ENCODE measurements at regions not wholly inside any gene's neighbourhood (a gene's known extent, or its start where the extent isn't known, plus 50 kb on each side); places are given as distances from the start of the nearest gene placed in this dataset.

- no peak for DNase-seq
These were observed 137.9 kb downstream of the CTTN start for GRCh38 chr11:70536051-70536877.

GRCh38 chr11:70537576-70538571 is 139.5 kb downstream of the CTTN start:
- DNase-seq, result no peak

- no peak for DNase-seq
These were observed 140.5 kb downstream of the CTTN start for GRCh38 chr11:70538641-70539359.

- DNase-seq, result no peak
These were observed 141.2 kb downstream of the CTTN start for GRCh38 chr11:70539360-70540095.

GRCh38 chr11:70540196-70540595 is 141.9 kb downstream of the CTTN start:
- DNase-seq, result no peak

GRCh38 chr11:70541176-70541575 is 142.8 kb downstream of the CTTN start:
- no peak for DNase-seq

GRCh38 chr11:70541699-70542098 is 143.4 kb downstream of the CTTN start:
- no peak for DNase-seq

- DNase-seq, result no peak
These were observed 144.1 kb downstream of the CTTN start for GRCh38 chr11:70542406-70542805.

GRCh38 chr11:70542811-70543210 is 144.5 kb downstream of the CTTN start:
- DNase-seq, result no peak

- no peak for DNase-seq
These were observed 145.3 kb downstream of the CTTN start for GRCh38 chr11:70543611-70544010.

- DNase-seq, result no peak
These were observed 145.9 kb downstream of the CTTN start for GRCh38 chr11:70544067-70544773.

GRCh38 chr11:70544774-70545609 is 146.7 kb downstream of the CTTN start:
- no peak for DNase-seq

GRCh38 chr11:70545610-70545912 is 147.2 kb downstream of the CTTN start:
- no peak for DNase-seq

GRCh38 chr11:70546191-70546940 is 148.0 kb downstream of the CTTN start:
- no peak for DNase-seq

- no peak for DNase-seq
These were observed 149.1 kb downstream of the CTTN start for GRCh38 chr11:70547386-70547785.

- no peak for DNase-seq
These were observed 149.7 kb downstream of the CTTN start for GRCh38 chr11:70547821-70548670.

- no peak for DNase-seq
These were observed 150.6 kb downstream of the CTTN start for GRCh38 chr11:70548976-70549375.

GRCh38 chr11:70549386-70549785 is 151.1 kb downstream of the CTTN start:
- no peak for DNase-seq

- no peak for DNase-seq
These were observed 151.5 kb downstream of the CTTN start for GRCh38 chr11:70549796-70550195.
